PC-3 (cell line): ENCODE measurements at regions not wholly inside any gene's neighbourhood (a gene's known extent, or its start where the extent isn't known, plus 50 kb on each side); places are given as distances from the start of the nearest gene placed in this dataset.

Source experiments
- CTCF ChIP-seq: fragments of 300-600 bp; sonication (generic); conservative IDR thresholded peaks from 2 replicates; pipeline ENCODE4 v1.5.1; 2017; ENCODE audit warnings: antibody characterized with exemption, low read depth, mild to moderate bottlenecking, low read length
- EZH2 ChIP-seq: fragments of 300-600 bp; sonication (generic); IDR thresholded peaks from one replicate; pipeline ENCODE4 v1.6.1; 2017; ENCODE audit warnings: antibody characterized with exemption, mild to moderate bottlenecking, low read length; ENCODE audit not compliant: unreplicated experiment

- no peak for TF ChIP-seq EZH2
- no peak for TF ChIP-seq CTCF
Measured at GRCh38 chr4:121457278-121457875, 76.6 kb upstream of the QRFPR start.
